CD14-positive monocyte (primary cell): ENCODE measurements at regions not wholly inside any gene's neighbourhood (a gene's known extent, or its start where the extent isn't known, plus 50 kb on each side); places are given as distances from the start of the nearest gene placed in this dataset.

Source experiments
- DNase-seq, 3 donors: peaks; one replicate each; pipeline ENCODE4 v3.0.0-alpha.2; 2011 to 2022
- H2AFZ ChIP-seq: 2 replicates; pipeline ENCODE4 v1.6.0; 2012; ENCODE audit warnings: mild to moderate bottlenecking, low read depth, low read length, inconsistent platforms; ENCODE audit not compliant: insufficient read depth, poor library complexity, severe bottlenecking
- H3K27ac ChIP-seq, 2 donors: 1 replicate in 1 of 2; 2 replicates in 1 of 2; pipeline ENCODE4 v1.5.1; 2012 to 2013; ENCODE audit warnings: low read length in 2 of 2, control low read depth in 1 of 2, inconsistent platforms in 1 of 2, low read depth in 1 of 2, mild to moderate bottlenecking in 1 of 2
- H3K27me3 ChIP-seq, 2 donors: one replicate each; pipeline versions ENCODE4 v1.6.0 to v1.6.1; 2011 to 2013; ENCODE audit warnings: low read length in 2 of 2; ENCODE audit not compliant: control insufficient read depth in 2 of 2, insufficient read depth in 2 of 2
- H3K36me3 ChIP-seq, 2 donors: replicated peaks in 1 of 2; 1 replicate in 1 of 2; 2 replicates in 1 of 2; pipeline versions ENCODE4 v1.5.1 to v1.6.1; 2012 to 2013; ENCODE audit warnings: low read length in 2 of 2, control low read depth in 1 of 2, inconsistent platforms in 1 of 2, mild to moderate bottlenecking in 1 of 2; ENCODE audit not compliant: insufficient read depth in 2 of 2, control insufficient read depth in 1 of 2
- H3K4me1 ChIP-seq, 2 donors: 1 replicate in 1 of 2; 2 replicates in 1 of 2; pipeline versions ENCODE4 v1.5.1 to v1.6.1; 2012 to 2013; ENCODE audit warnings: low read length in 2 of 2, control low read depth in 1 of 2, inconsistent platforms in 1 of 2, mild to moderate bottlenecking in 1 of 2, moderate library complexity in 1 of 2; ENCODE audit not compliant: insufficient read depth in 2 of 2, control insufficient read depth in 1 of 2
- H3K4me2 ChIP-seq: replicated peaks from 2 replicates; pipeline ENCODE3; 2012; ENCODE audit warnings: low read length, moderate library complexity, mild to moderate bottlenecking; ENCODE audit not compliant: poor library complexity, severe bottlenecking; ENCODE audit errors: extremely low read depth
- H3K4me3 ChIP-seq, 3 experiments: fragments of 200-600 bp in 1 of 3; sonication (generic) in 1 of 3; replicated peaks in 1 of 3; 1 replicate in 2 of 3; 2 replicates in 1 of 3; pipeline ENCODE4 v1.5.1; 2011 to 2013; ENCODE audit warnings: low read length in 3 of 3, mild to moderate bottlenecking in 3 of 3, control low read depth in 2 of 3, low read depth in 2 of 3, inconsistent platforms in 1 of 3, moderate library complexity in 1 of 3
- H3K79me2 ChIP-seq: 2 replicates; pipeline ENCODE4 v1.6.0; 2012; ENCODE audit warnings: mild to moderate bottlenecking, control low read depth, inconsistent platforms, low read length, moderate library complexity; ENCODE audit not compliant: insufficient read depth
- H3K9ac ChIP-seq: 2 replicates; pipeline ENCODE4 v1.6.0; 2017; ENCODE audit warnings: low read length, mild to moderate bottlenecking; ENCODE audit not compliant: insufficient read depth, poor library complexity, severe bottlenecking
- H3K9me3 ChIP-seq, 2 donors: replicated peaks in 1 of 2; 1 replicate in 1 of 2; 2 replicates in 1 of 2; pipeline versions ENCODE4 v1.5.1 to v1.6.1; 2012 to 2013; ENCODE audit warnings: low read length in 2 of 2, control low read depth in 1 of 2; ENCODE audit not compliant: control insufficient read depth in 1 of 2, insufficient read depth in 1 of 2
- H4K20me1 ChIP-seq: 2 replicates; pipeline ENCODE4 v1.6.0; 2012; ENCODE audit warnings: mild to moderate bottlenecking, low read length, control low read depth, moderate library complexity; ENCODE audit not compliant: insufficient read depth
- H3K27ac Mint-ChIP-seq, 7 donors: one replicate each; pipeline ENCODE4 v1.8.0; 2020; ENCODE audit warnings: mild to moderate bottlenecking in 7 of 7, mixed read lengths in 7 of 7, moderate library complexity in 6 of 7, inconsistent platforms in 2 of 7
- H3K27me3 Mint-ChIP-seq, 3 donors: one replicate each; pipeline ENCODE4 v1.8.0; 2021 to 2022; ENCODE audit warnings: low read depth in 3 of 3, mild to moderate bottlenecking in 3 of 3, mixed read lengths in 3 of 3, moderate library complexity in 3 of 3, inconsistent platforms in 1 of 3
- H3K36me3 Mint-ChIP-seq, 2 donors: one replicate each; pipeline ENCODE4 v1.8.0; 2020; ENCODE audit warnings: mixed read lengths in 2 of 2, inconsistent platforms in 1 of 2, mild to moderate bottlenecking in 1 of 2
- H3K4me1 Mint-ChIP-seq: one replicate; pipeline ENCODE4 v1.8.0; 2020; ENCODE audit warnings: mild to moderate bottlenecking, mixed read lengths
- H3K4me3 Mint-ChIP-seq, 2 donors: one replicate each; pipeline ENCODE4 v1.8.0; 2020; ENCODE audit warnings: mild to moderate bottlenecking in 2 of 2, mixed read lengths in 2 of 2, moderate library complexity in 1 of 2
- H3K9me3 Mint-ChIP-seq, 7 donors: one replicate each; pipeline ENCODE4 v1.8.0; 2020 to 2022; ENCODE audit warnings: mixed read lengths in 7 of 7, mild to moderate bottlenecking in 6 of 7, moderate library complexity in 6 of 7, inconsistent platforms in 2 of 7
- WGBS: methylation state at CpG from one replicate; pipeline ENCODE4 v1.1.5; 2013; ENCODE audit warnings: missing lambda C conversion rate; ENCODE audit not compliant: insufficient coverage; 5-methylcytosine and 5-hydroxymethylcytosine counted together
- intact Hi-C, 2 donors: fragments of 100-400 bp; cut with micrococcal nuclease; formaldehyde crosslinking; loops; one replicate each; pipeline versions ENCODE4 v1.15.0 to v1.15.1; 2023
- TF ChIP-seq, protein P1 (sequence below): fragments of 200-600 bp; IDR thresholded peaks from one replicate; pipeline ENCODE4 v1.8.0; 2022; ENCODE audit warnings: antibody characterized with exemption, mild to moderate bottlenecking

DNA sequence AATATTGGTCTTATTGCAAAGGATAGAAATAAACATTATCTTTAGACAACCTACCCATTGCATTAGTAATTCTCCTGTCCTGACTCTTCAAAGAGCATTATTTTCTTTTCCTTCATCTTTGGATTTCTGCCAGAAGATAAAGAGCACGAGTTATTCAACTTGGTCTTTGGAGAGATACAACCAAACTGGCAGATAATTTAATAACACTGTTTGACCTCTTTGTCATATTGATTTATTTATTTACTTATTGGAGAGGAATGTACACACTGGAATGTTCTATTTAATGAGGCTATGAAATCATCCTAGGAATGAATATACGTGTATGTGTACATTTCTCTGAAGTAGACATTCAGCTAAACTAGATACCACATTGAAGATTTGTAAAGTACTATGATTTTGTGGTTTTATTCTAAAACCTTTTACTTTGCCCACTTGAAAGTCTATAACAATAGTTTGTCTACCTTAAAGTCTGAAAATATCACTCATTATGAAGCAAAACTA lies 462.1 kb downstream of the C3orf38 start:
- no peak overlapping the region for H3K4me3 Mint-ChIP-seq
- no peaks in the 10 kb centered on the region for H3K36me3 Mint-ChIP-seq
- no peaks in the 10 kb centered on the region for H3K27me3 Mint-ChIP-seq
- Histone ChIP-seq H3K27ac (no peak overlapping the region), H3K36me3 (no peaks in the 10 kb centered on the region), H3K4me3 (no peak overlapping the region), H3K9ac (no peak overlapping the region), H3K9me3 (no peaks in the 10 kb centered on the region), H3K4me1 (no peaks in the 10 kb centered on the region), H3K79me2 (no peaks in the 10 kb centered on the region), H3K4me2 (no peak overlapping the region), H2AFZ (no peak overlapping the region), H3K27me3 (no peaks in the 10 kb centered on the region), H4K20me1 (no peaks in the 10 kb centered on the region)
- TF ChIP-seq, protein P1, sequence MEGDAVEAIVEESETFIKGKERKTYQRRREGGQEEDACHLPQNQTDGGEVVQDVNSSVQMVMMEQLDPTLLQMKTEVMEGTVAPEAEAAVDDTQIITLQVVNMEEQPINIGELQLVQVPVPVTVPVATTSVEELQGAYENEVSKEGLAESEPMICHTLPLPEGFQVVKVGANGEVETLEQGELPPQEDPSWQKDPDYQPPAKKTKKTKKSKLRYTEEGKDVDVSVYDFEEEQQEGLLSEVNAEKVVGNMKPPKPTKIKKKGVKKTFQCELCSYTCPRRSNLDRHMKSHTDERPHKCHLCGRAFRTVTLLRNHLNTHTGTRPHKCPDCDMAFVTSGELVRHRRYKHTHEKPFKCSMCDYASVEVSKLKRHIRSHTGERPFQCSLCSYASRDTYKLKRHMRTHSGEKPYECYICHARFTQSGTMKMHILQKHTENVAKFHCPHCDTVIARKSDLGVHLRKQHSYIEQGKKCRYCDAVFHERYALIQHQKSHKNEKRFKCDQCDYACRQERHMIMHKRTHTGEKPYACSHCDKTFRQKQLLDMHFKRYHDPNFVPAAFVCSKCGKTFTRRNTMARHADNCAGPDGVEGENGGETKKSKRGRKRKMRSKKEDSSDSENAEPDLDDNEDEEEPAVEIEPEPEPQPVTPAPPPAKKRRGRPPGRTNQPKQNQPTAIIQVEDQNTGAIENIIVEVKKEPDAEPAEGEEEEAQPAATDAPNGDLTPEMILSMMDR: no peak
- no CpG with 5 or more reads among the region's 2 CpGs for WGBS
- no peak overlapping the region for H3K27ac Mint-ChIP-seq
- no peaks in the 10 kb centered on the region for H3K4me1 Mint-ChIP-seq
- no peak for DNase-seq
- intact Hi-C loops: no loop called here
- peaks cover 0 to 4% (median 0%) of the 10 kb centered on the region in 7 donors for H3K9me3 Mint-ChIP-seq

DNA sequence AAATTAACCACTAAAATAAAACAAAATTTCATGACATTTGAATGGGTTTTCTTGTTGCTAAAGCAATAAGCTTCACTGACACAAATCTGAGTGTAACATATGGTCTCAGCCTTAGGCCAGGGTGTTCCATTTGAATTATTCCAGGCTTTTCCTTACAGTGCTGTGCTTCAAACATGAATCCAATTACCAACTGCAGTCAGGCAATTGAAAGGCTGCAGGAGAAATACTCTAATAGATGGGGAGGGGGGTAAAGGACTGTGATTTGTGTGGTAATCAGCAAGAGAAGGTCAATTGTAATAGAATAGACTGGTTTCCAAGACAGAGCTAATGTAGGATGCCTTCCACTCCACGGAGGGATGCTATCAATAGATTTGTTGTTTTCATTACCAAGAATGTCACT lies 466.7 kb downstream of the C3orf38 start:
- H2AFZ ChIP-seq: no peak overlapping the region
- WGBS: no CpG with 5 or more reads among the region's 1 CpG
- no peak overlapping the region for H3K27ac Mint-ChIP-seq

More for the DNA sequence above, 466.7 kb downstream of the C3orf38 start:
- Histone ChIP-seq H3K9me3 (no peaks in the 10 kb centered on the region), H3K79me2 (no peaks in the 10 kb centered on the region), H3K4me2 (no peak overlapping the region), H3K4me1 (no peaks in the 10 kb centered on the region), H3K27me3 (no peaks in the 10 kb centered on the region), H3K36me3 (no peaks in the 10 kb centered on the region), H4K20me1 (no peaks in the 10 kb centered on the region), H3K9ac (no peak overlapping the region), H3K4me3 (no peak overlapping the region), H3K27ac (no peak overlapping the region)
- H3K36me3 Mint-ChIP-seq: no peaks in the 10 kb centered on the region
- no peak overlapping the region for H3K4me3 Mint-ChIP-seq
- H3K4me1 Mint-ChIP-seq: peaks cover 2% of the 10 kb centered on the region
- H3K27me3 Mint-ChIP-seq: no peaks in the 10 kb centered on the region
- H3K9me3 Mint-ChIP-seq: peaks cover 0 to 3% (median 0%) of the 10 kb centered on the region in 7 donors
- DNase-seq: no peak
- intact Hi-C loops: no loop called here
- TF ChIP-seq, protein P1: no peak
